CD4-positive, CD25-positive, alpha-beta regulatory T cell (primary cell): ENCODE measurements at regions not wholly inside any gene's neighbourhood (a gene's known extent, or its start where the extent isn't known, plus 50 kb on each side); places are given as distances from the start of the nearest gene placed in this dataset.

Experiments
- ATAC-seq, 2 donors: fragments of 150-1000 bp; cut with Tn5 transposase; one replicate each; pipeline ENCODE4 v1.10.0; 2021; ENCODE audit warnings: low read depth in 2 of 2, moderate number of reproducible peaks in 2 of 2, moderate library complexity in 1 of 2
- DNase-seq, 3 donors: peaks; one replicate each; pipeline versions ENCODE4 v3.0.0 to v3.0.0-alpha.2; 2012 to 2022; ENCODE audit warnings: mixed read lengths in 1 of 3
- H3K27ac ChIP-seq: one replicate; pipeline ENCODE4 v1.7.0; 2013; ENCODE audit warnings: mild to moderate bottlenecking, low read length; ENCODE audit not compliant: insufficient read depth, poor library complexity, severe bottlenecking
- H3K27me3 ChIP-seq: one replicate; pipeline ENCODE4 v1.7.0; 2013; ENCODE audit warnings: low read length; ENCODE audit not compliant: control insufficient read depth, insufficient read depth
- H3K36me3 ChIP-seq: one replicate; pipeline ENCODE4 v1.7.0; 2013; ENCODE audit warnings: mild to moderate bottlenecking, low read length, moderate library complexity; ENCODE audit not compliant: control insufficient read depth, insufficient read depth
- H3K4me1 ChIP-seq: 2 replicates; pipeline ENCODE4 v1.7.0; 2013; ENCODE audit warnings: mild to moderate bottlenecking, low read length; ENCODE audit not compliant: insufficient read depth, control insufficient read depth, poor library complexity, severe bottlenecking
- H3K4me3 ChIP-seq: one replicate; pipeline ENCODE4 v1.7.0; 2013; ENCODE audit warnings: low read depth, mild to moderate bottlenecking, low read length, moderate library complexity
- H3K9me3 ChIP-seq, 2 experiments: 1 replicate in 1 of 2; 2 replicates in 1 of 2; pipeline ENCODE4 v1.7.0; 2013; ENCODE audit warnings: low read length in 2 of 2, mild to moderate bottlenecking in 1 of 2, moderate library complexity in 1 of 2; ENCODE audit not compliant: control insufficient read depth in 2 of 2
- H3K27ac Mint-ChIP-seq, 3 donors: one replicate each; pipeline ENCODE4 v1.8.0; 2020 to 2022; ENCODE audit warnings: mild to moderate bottlenecking in 3 of 3, mixed read lengths in 3 of 3, moderate library complexity in 2 of 3
- H3K27me3 Mint-ChIP-seq: one replicate; pipeline ENCODE4 v1.8.0; 2022; ENCODE audit warnings: mild to moderate bottlenecking, mixed read lengths
- H3K36me3 Mint-ChIP-seq: one replicate; pipeline ENCODE4 v1.8.0; 2020; ENCODE audit warnings: mixed read lengths
- H3K4me1 Mint-ChIP-seq, 4 donors: one replicate each; pipeline ENCODE4 v1.8.0; 2020 to 2022; ENCODE audit warnings: mixed read lengths in 4 of 4, mild to moderate bottlenecking in 1 of 4
- H3K4me3 Mint-ChIP-seq, 4 donors: one replicate each; pipeline ENCODE4 v1.8.0; 2020 to 2022; ENCODE audit warnings: mild to moderate bottlenecking in 4 of 4, mixed read lengths in 4 of 4, moderate library complexity in 3 of 4
- H3K9me3 Mint-ChIP-seq, 7 donors: one replicate each; pipeline ENCODE4 v1.8.0; 2020 to 2022; ENCODE audit warnings: mixed read lengths in 7 of 7, mild to moderate bottlenecking in 3 of 7, moderate library complexity in 2 of 7

- Histone ChIP-seq H3K27me3 (no peaks in the 10 kb centered on the region), H3K27ac (no peak overlapping the region), H3K36me3 (no peaks in the 10 kb centered on the region), H3K4me3 (no peak overlapping the region), H3K9me3 (no peaks in the 10 kb centered on the region), H3K4me1 (no peaks in the 10 kb centered on the region)
- H3K27ac Mint-ChIP-seq, result no peak overlapping the region
- DNase-seq (no peak), ATAC-seq (no peak)
- H3K4me3 Mint-ChIP-seq, result no peak overlapping the region
- H3K4me1 Mint-ChIP-seq, result no peaks in the 10 kb centered on the region
- H3K9me3 Mint-ChIP-seq, result peaks cover 0 to 4% (median 0%) of the 10 kb centered on the region in 7 donors
- H3K36me3 Mint-ChIP-seq, result no peaks in the 10 kb centered on the region
- peaks cover 4% of the 10 kb centered on the region for H3K27me3 Mint-ChIP-seq
Observed at GRCh38 chr4:123516576-123516975, 120.0 kb downstream of the SPRY1 start.

- H3K4me1 ChIP-seq, result no peaks in the 10 kb centered on the region
- H3K9me3 ChIP-seq, result no peaks in the 10 kb centered on the region
- Mint-ChIP-seq H3K36me3 (no peaks in the 10 kb centered on the region), H3K4me3 (no peak overlapping the region), H3K9me3 (peaks cover 0 to 4% (median 0%) of the 10 kb centered on the region in 7 donors), H3K27ac (no peak overlapping the region), H3K27me3 (peaks cover 4% of the 10 kb centered on the region), H3K4me1 (no peaks in the 10 kb centered on the region)
- DNase-seq (no peak), ATAC-seq (no peak)
- H3K27me3 ChIP-seq, result no peaks in the 10 kb centered on the region
- no peaks in the 10 kb centered on the region for H3K36me3 ChIP-seq
- H3K27ac ChIP-seq, result no peak overlapping the region
- H3K4me3 ChIP-seq, result no peak overlapping the region
Observed at GRCh38 chr4:123517176-123517575, 120.6 kb downstream of the SPRY1 start.

GRCh38 chr4:123517971-123518370, 121.4 kb downstream of the SPRY1 start:
- H3K27me3 Mint-ChIP-seq, result peaks cover 4% of the 10 kb centered on the region
- Histone ChIP-seq H3K36me3 (no peaks in the 10 kb centered on the region), H3K4me3 (no peak overlapping the region), H3K27me3 (no peaks in the 10 kb centered on the region), H3K27ac (no peak overlapping the region), H3K9me3 (no peaks in the 10 kb centered on the region), H3K4me1 (no peaks in the 10 kb centered on the region)
- ATAC-seq (no peak), DNase-seq (no peak)
- H3K27ac Mint-ChIP-seq, result no peak overlapping the region
- H3K36me3 Mint-ChIP-seq, result no peaks in the 10 kb centered on the region
- no peak overlapping the region for H3K4me3 Mint-ChIP-seq
- no peaks in the 10 kb centered on the region for H3K4me1 Mint-ChIP-seq
- peaks cover 0 to 4% (median 0%) of the 10 kb centered on the region in 7 donors for H3K9me3 Mint-ChIP-seq

GRCh38 chr4:123520325-123520724, 123.7 kb downstream of the SPRY1 start:
- peaks cover 4% of the 10 kb centered on the region for H3K27me3 Mint-ChIP-seq
- Histone ChIP-seq H3K27me3 (no peaks in the 10 kb centered on the region), H3K36me3 (no peaks in the 10 kb centered on the region), H3K4me1 (no peaks in the 10 kb centered on the region), H3K9me3 (no peaks in the 10 kb centered on the region), H3K27ac (no peak overlapping the region), H3K4me3 (no peak overlapping the region)
- no peaks in the 10 kb centered on the region for H3K4me1 Mint-ChIP-seq
- ATAC-seq (no peak), DNase-seq (no peak)
- H3K36me3 Mint-ChIP-seq, result no peaks in the 10 kb centered on the region
- no peak overlapping the region for H3K27ac Mint-ChIP-seq
- no peak overlapping the region for H3K4me3 Mint-ChIP-seq
- no peaks in the 10 kb centered on the region for H3K9me3 Mint-ChIP-seq

- Histone ChIP-seq H3K36me3 (no peaks in the 10 kb centered on the region), H3K27ac (no peak overlapping the region), H3K27me3 (no peaks in the 10 kb centered on the region), H3K4me3 (no peak overlapping the region), H3K4me1 (no peaks in the 10 kb centered on the region), H3K9me3 (no peaks in the 10 kb centered on the region)
- H3K4me3 Mint-ChIP-seq, result no peak overlapping the region
- H3K27ac Mint-ChIP-seq, result no peak overlapping the region
- ATAC-seq (no peak), DNase-seq (no peak)
- H3K36me3 Mint-ChIP-seq, result no peaks in the 10 kb centered on the region
- H3K9me3 Mint-ChIP-seq, result no peaks in the 10 kb centered on the region
- peaks cover 4% of the 10 kb centered on the region for H3K27me3 Mint-ChIP-seq
- no peaks in the 10 kb centered on the region for H3K4me1 Mint-ChIP-seq
Observed at GRCh38 chr4:123522081-123522480, 125.5 kb downstream of the SPRY1 start.

- Mint-ChIP-seq H3K27ac (no peak overlapping the region), H3K4me3 (no peak overlapping the region), H3K4me1 (no peaks in the 10 kb centered on the region), H3K27me3 (peaks cover 4% of the 10 kb centered on the region), H3K9me3 (peaks cover 0 to 1% (median 0%) of the 10 kb centered on the region in 7 donors), H3K36me3 (no peaks in the 10 kb centered on the region)
- ATAC-seq, result no peak
- Histone ChIP-seq H3K9me3 (no peaks in the 10 kb centered on the region), H3K27me3 (no peaks in the 10 kb centered on the region), H3K27ac (no peak overlapping the region), H3K4me3 (no peak overlapping the region), H3K36me3 (no peaks in the 10 kb centered on the region), H3K4me1 (no peaks in the 10 kb centered on the region)
- no peak for DNase-seq
Observed at GRCh38 chr4:123522646-123523045, 126.1 kb downstream of the SPRY1 start.

- Mint-ChIP-seq H3K4me1 (no peaks in the 10 kb centered on the region), H3K27ac (no peak overlapping the region), H3K9me3 (peaks cover 0 to 1% (median 0%) of the 10 kb centered on the region in 7 donors), H3K4me3 (no peak overlapping the region), H3K36me3 (no peaks in the 10 kb centered on the region), H3K27me3 (peaks cover 4% of the 10 kb centered on the region)
- Histone ChIP-seq H3K27ac (no peak overlapping the region), H3K27me3 (no peaks in the 10 kb centered on the region), H3K36me3 (no peaks in the 10 kb centered on the region), H3K9me3 (no peaks in the 10 kb centered on the region), H3K4me3 (no peak overlapping the region), H3K4me1 (no peaks in the 10 kb centered on the region)
- ATAC-seq (no peak), DNase-seq (no peak)
Observed at GRCh38 chr4:123524958-123525628, 128.5 kb downstream of the SPRY1 start.

- H3K27ac Mint-ChIP-seq, result no peak overlapping the region
- Histone ChIP-seq H3K36me3 (no peaks in the 10 kb centered on the region), H3K4me3 (no peak overlapping the region), H3K9me3 (no peaks in the 10 kb centered on the region), H3K27me3 (no peaks in the 10 kb centered on the region), H3K27ac (no peak overlapping the region), H3K4me1 (no peaks in the 10 kb centered on the region)
- no peaks in the 10 kb centered on the region for H3K36me3 Mint-ChIP-seq
- peaks cover 0 to 1% (median 0%) of the 10 kb centered on the region in 7 donors for H3K9me3 Mint-ChIP-seq
- H3K4me3 Mint-ChIP-seq, result no peak overlapping the region
- ATAC-seq (no peak), DNase-seq (no peak)
- no peaks in the 10 kb centered on the region for H3K27me3 Mint-ChIP-seq
- no peaks in the 10 kb centered on the region for H3K4me1 Mint-ChIP-seq
Observed at GRCh38 chr4:123526511-123526910, 129.9 kb downstream of the SPRY1 start.
